ENCODE measurements at regions not wholly inside any gene's neighbourhood (a gene's known extent, or its start where the extent isn't known, plus 50 kb on each side); places are given as distances from the start of the nearest gene placed in this dataset.

- no peak for DNase-seq
Observed at GRCh38 chr10:107942826-107943225, 778.3 kb upstream of the SORCS1 start.

- no peak for DNase-seq
Observed at GRCh38 chr10:107933076-107933475, 768.6 kb upstream of the SORCS1 start.

GRCh38 chr10:107931808-107932207, 767.3 kb upstream of the SORCS1 start:
- DNase-seq: no peak

GRCh38 chr10:107930037-107930436, 765.5 kb upstream of the SORCS1 start:
- no peak for DNase-seq

- no peak for DNase-seq
Observed at GRCh38 chr10:107924458-107924857, 760.0 kb upstream of the SORCS1 start.

- no peak for DNase-seq
Observed at GRCh38 chr10:107919626-107920235, 755.2 kb upstream of the SORCS1 start.

- DNase-seq: no peak
Observed at GRCh38 chr10:107918171-107918570, 753.7 kb upstream of the SORCS1 start.

GRCh38 chr10:107915215-107915610, 750.7 kb upstream of the SORCS1 start:
- no peak for DNase-seq

- DNase-seq: no peak
Observed at GRCh38 chr10:107914450-107915214, 750.1 kb upstream of the SORCS1 start.

GRCh38 chr10:107913317-107914294, 749.1 kb upstream of the SORCS1 start:
- no peak for DNase-seq

GRCh38 chr10:107901076-107901475, 736.6 kb upstream of the SORCS1 start:
- no peak for DNase-seq

- DNase-seq: no peak
Observed at GRCh38 chr10:107900131-107900530, 735.6 kb upstream of the SORCS1 start.

GRCh38 chr10:107899502-107900062, 735.1 kb upstream of the SORCS1 start:
- DNase-seq: no peak

- no peak for DNase-seq
Observed at GRCh38 chr10:107899075-107899474, 734.6 kb upstream of the SORCS1 start.

GRCh38 chr10:107898392-107898791, 733.9 kb upstream of the SORCS1 start:
- no peak for DNase-seq

- no peak for DNase-seq
Observed at GRCh38 chr10:107894516-107894915, 730.0 kb upstream of the SORCS1 start.

GRCh38 chr10:107889105-107889504, 724.6 kb upstream of the SORCS1 start:
- DNase-seq: no peak

GRCh38 chr10:107880185-107880584, 715.7 kb upstream of the SORCS1 start:
- no peak for DNase-seq

GRCh38 chr10:107873007-107873406, 708.5 kb upstream of the SORCS1 start:
- no peak for DNase-seq

GRCh38 chr10:107865691-107866090, 701.2 kb upstream of the SORCS1 start:
- no peak for DNase-seq

GRCh38 chr10:107859065-107859464, 694.6 kb upstream of the SORCS1 start:
- no peak for DNase-seq

- DNase-seq: no peak
Observed at GRCh38 chr10:107856047-107856315, 691.5 kb upstream of the SORCS1 start.

GRCh38 chr10:107855301-107856046, 691.0 kb upstream of the SORCS1 start:
- no peak for DNase-seq

Measured in CD4-positive, alpha-beta T cell treated with Interferon alpha-2 for 1 hour (primary cell).